ENCODE measurements at regions not wholly inside any gene's neighbourhood (a gene's known extent, or its start where the extent isn't known, plus 50 kb on each side); places are given as distances from the start of the nearest gene placed in this dataset.

DNA sequence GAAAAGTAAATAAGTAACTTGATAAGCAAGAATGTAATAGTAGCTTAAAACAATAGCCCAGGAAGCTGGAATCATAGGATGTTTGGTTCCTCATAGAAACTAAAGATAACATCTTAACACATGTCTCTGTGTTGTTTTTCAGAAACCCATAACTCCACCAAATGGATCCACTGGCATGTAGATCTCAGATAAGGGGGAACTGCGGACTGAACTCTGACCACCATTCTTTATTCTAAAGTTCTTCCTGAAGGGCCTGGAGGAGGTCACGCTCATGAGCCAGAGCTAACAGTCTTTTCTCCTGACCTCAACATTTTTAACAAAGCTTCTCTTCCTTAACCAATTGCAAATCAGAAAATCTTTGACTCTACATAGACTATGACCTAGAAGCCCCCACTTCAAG lies 101.9 kb downstream of the SOX14 start:
- H3K4me1 Mint-ChIP-seq (ENCODE audit: low read depth, unreplicated experiment) = no peaks in the 10 kb centered on the region
- no peak overlapping the region for H3K4me2 ChIP-seq (ENCODE audit: low read length)
- no peak overlapping the region for H3K4me3 ChIP-seq (ENCODE audit: insufficient read depth, low read depth, low read length)
- H3K27ac ChIP-seq (ENCODE audit: low read depth, low read length) = no peak overlapping the region
- H3K9me3 ChIP-seq (ENCODE audit: insufficient read depth, low read depth, low read length) = no peaks in the 10 kb centered on the region
- DNase-seq (ENCODE audit: low read depth) = no peak
- H3K36me3 ChIP-seq (ENCODE audit: insufficient read depth, low read length) = no peaks in the 10 kb centered on the region
- no peaks in the 10 kb centered on the region for H3K4me1 ChIP-seq (ENCODE audit: insufficient read depth, low read length)
- H3K27me3 ChIP-seq (ENCODE audit: insufficient read depth, low read length) = no peaks in the 10 kb centered on the region
- no peak for FAIRE-seq
- H3K9me3 Mint-ChIP-seq (ENCODE audit: unreplicated experiment) = peaks cover 1% of the 10 kb centered on the region
- H3K27me3 Mint-ChIP-seq (ENCODE audit: low read depth, unreplicated experiment) = no peaks in the 10 kb centered on the region
- H4K20me1 ChIP-seq (ENCODE audit: insufficient read depth, low read length) = no peaks in the 10 kb centered on the region
- no peak for TF ChIP-seq EZH2 (IDR thresholded peaks at IDR 0.05; ENCODE audit: insufficient read depth, low read length)
- TF ChIP-seq, protein P1, sequence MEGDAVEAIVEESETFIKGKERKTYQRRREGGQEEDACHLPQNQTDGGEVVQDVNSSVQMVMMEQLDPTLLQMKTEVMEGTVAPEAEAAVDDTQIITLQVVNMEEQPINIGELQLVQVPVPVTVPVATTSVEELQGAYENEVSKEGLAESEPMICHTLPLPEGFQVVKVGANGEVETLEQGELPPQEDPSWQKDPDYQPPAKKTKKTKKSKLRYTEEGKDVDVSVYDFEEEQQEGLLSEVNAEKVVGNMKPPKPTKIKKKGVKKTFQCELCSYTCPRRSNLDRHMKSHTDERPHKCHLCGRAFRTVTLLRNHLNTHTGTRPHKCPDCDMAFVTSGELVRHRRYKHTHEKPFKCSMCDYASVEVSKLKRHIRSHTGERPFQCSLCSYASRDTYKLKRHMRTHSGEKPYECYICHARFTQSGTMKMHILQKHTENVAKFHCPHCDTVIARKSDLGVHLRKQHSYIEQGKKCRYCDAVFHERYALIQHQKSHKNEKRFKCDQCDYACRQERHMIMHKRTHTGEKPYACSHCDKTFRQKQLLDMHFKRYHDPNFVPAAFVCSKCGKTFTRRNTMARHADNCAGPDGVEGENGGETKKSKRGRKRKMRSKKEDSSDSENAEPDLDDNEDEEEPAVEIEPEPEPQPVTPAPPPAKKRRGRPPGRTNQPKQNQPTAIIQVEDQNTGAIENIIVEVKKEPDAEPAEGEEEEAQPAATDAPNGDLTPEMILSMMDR (IDR thresholded peaks at IDR 0.05; ENCODE audit: insufficient read depth, low read depth, low read length) = no peak
- no peak overlapping the region for H3K27ac Mint-ChIP-seq (ENCODE audit: unreplicated experiment)
- no peak overlapping the region for H2AFZ ChIP-seq (ENCODE audit: low read depth, low read length)
- no peak overlapping the region for H3K4me3 Mint-ChIP-seq (ENCODE audit: unreplicated experiment)
- no peak overlapping the region for H3K9ac ChIP-seq (ENCODE audit: low read length)
- no peaks in the 10 kb centered on the region for H3K36me3 Mint-ChIP-seq (ENCODE audit: low read depth, unreplicated experiment)
- H3K79me2 ChIP-seq (ENCODE audit: insufficient read depth, low read length) = no peaks in the 10 kb centered on the region

DNA sequence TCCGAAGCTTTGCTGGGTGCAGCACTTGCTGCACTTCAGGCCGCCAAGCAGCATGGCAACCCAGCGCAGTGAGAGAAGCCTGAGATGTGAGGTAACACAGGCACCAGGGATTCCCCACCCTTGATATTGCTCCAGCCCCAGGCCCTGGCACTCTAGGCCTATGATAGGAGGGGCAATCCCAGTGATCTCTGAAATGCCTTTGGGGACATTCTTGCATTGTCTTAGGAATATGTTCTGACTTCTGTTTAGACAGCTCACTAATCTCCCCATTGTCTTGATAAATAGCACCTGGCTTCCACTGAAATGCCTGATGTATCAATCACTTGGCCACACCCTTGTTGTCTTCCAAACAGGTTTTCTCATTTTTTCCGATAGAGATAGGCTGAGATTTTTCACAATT lies 102.8 kb downstream of the SOX14 start:
- H4K20me1 ChIP-seq (ENCODE audit: insufficient read depth, low read length) = no peaks in the 10 kb centered on the region
- no peaks in the 10 kb centered on the region for H3K27me3 ChIP-seq (ENCODE audit: insufficient read depth, low read length)
- H3K4me3 ChIP-seq (ENCODE audit: insufficient read depth, low read depth, low read length) = no peak overlapping the region
- no peaks in the 10 kb centered on the region for H3K4me1 ChIP-seq (ENCODE audit: insufficient read depth, low read length)
- no peak overlapping the region for H3K27ac Mint-ChIP-seq (ENCODE audit: unreplicated experiment)
- H2AFZ ChIP-seq (ENCODE audit: low read depth, low read length) = no peak overlapping the region
- no peaks in the 10 kb centered on the region for H3K36me3 Mint-ChIP-seq (ENCODE audit: low read depth, unreplicated experiment)
- DNase-seq (ENCODE audit: low read depth) (no peak), FAIRE-seq (no peak)
- no peak overlapping the region for H3K4me3 Mint-ChIP-seq (ENCODE audit: unreplicated experiment)
- H3K27ac ChIP-seq (ENCODE audit: low read depth, low read length) = no peak overlapping the region
- H3K36me3 ChIP-seq (ENCODE audit: insufficient read depth, low read length) = no peaks in the 10 kb centered on the region
- no peaks in the 10 kb centered on the region for H3K4me1 Mint-ChIP-seq (ENCODE audit: low read depth, unreplicated experiment)
- no peak for TF ChIP-seq EZH2 (IDR thresholded peaks at IDR 0.05; ENCODE audit: insufficient read depth, low read length)
- TF ChIP-seq, protein P1 (IDR thresholded peaks at IDR 0.05; ENCODE audit: insufficient read depth, low read depth, low read length) = no peak
- H3K9me3 Mint-ChIP-seq (ENCODE audit: unreplicated experiment) = peaks cover 4% of the 10 kb centered on the region
- H3K9ac ChIP-seq (ENCODE audit: low read length) = no peak overlapping the region
- H3K4me2 ChIP-seq (ENCODE audit: low read length) = no peak overlapping the region
- H3K79me2 ChIP-seq (ENCODE audit: insufficient read depth, low read length) = no peaks in the 10 kb centered on the region
- no peaks in the 10 kb centered on the region for H3K27me3 Mint-ChIP-seq (ENCODE audit: low read depth, unreplicated experiment)
- H3K9me3 ChIP-seq (ENCODE audit: insufficient read depth, low read depth, low read length) = no peaks in the 10 kb centered on the region

- Histone ChIP-seq H3K36me3 (ENCODE audit: insufficient read depth, low read length) (no peaks in the 10 kb centered on the region), H3K27ac (ENCODE audit: low read depth, low read length) (no peak overlapping the region), H3K4me2 (ENCODE audit: low read length) (no peak overlapping the region), H3K4me1 (ENCODE audit: insufficient read depth, low read length) (no peaks in the 10 kb centered on the region), H3K9me3 (ENCODE audit: insufficient read depth, low read depth, low read length) (no peaks in the 10 kb centered on the region), H3K27me3 (ENCODE audit: insufficient read depth, low read length) (no peaks in the 10 kb centered on the region), H2AFZ (ENCODE audit: low read depth, low read length) (no peak overlapping the region), H3K4me3 (ENCODE audit: insufficient read depth, low read depth, low read length) (no peak overlapping the region), H3K79me2 (ENCODE audit: insufficient read depth, low read length) (no peaks in the 10 kb centered on the region), H4K20me1 (ENCODE audit: insufficient read depth, low read length) (no peaks in the 10 kb centered on the region), H3K9ac (ENCODE audit: low read length) (no peak overlapping the region)
- FAIRE-seq (no peak), DNase-seq (ENCODE audit: low read depth) (no peak)
- no peaks in the 10 kb centered on the region for H3K36me3 Mint-ChIP-seq (ENCODE audit: low read depth, unreplicated experiment)
- no peaks in the 10 kb centered on the region for H3K27me3 Mint-ChIP-seq (ENCODE audit: low read depth, unreplicated experiment)
- no peak overlapping the region for H3K27ac Mint-ChIP-seq (ENCODE audit: unreplicated experiment)
- no peak for TF ChIP-seq EZH2 (IDR thresholded peaks at IDR 0.05; ENCODE audit: insufficient read depth, low read length)
- TF ChIP-seq, protein P1 (IDR thresholded peaks at IDR 0.05; ENCODE audit: insufficient read depth, low read depth, low read length) = no peak
- H3K4me3 Mint-ChIP-seq (ENCODE audit: unreplicated experiment) = no peak overlapping the region
- H3K4me1 Mint-ChIP-seq (ENCODE audit: low read depth, unreplicated experiment) = no peaks in the 10 kb centered on the region
- H3K9me3 Mint-ChIP-seq (ENCODE audit: unreplicated experiment) = peaks cover 6% of the 10 kb centered on the region
These were observed 103.5 kb downstream of the SOX14 start for GRCh38 chr3:137867611-137868010.
